GM23338 (cell line): ENCODE measurements at regions not wholly inside any gene's neighbourhood (a gene's known extent, or its start where the extent isn't known, plus 50 kb on each side); places are given as distances from the start of the nearest gene placed in this dataset.

Experiments
- ATAC-seq: fragments of 200-7000 bp; cut with Tn5 transposase; 3 replicates; pipeline ENCODE4 v1.9.1; 2020
- DNase-seq: peaks from one replicate; pipeline ENCODE4 v3.0.0-alpha.2; 2015; ENCODE audit warnings: low spot score
- H2AFZ ChIP-seq: fragments of 200-600 bp; sonication (generic); 2 replicates; pipeline ENCODE4 v1.8.0; 2016; ENCODE audit warnings: antibody characterized with exemption, mild to moderate bottlenecking, moderate library complexity
- H3F3A ChIP-seq: fragments of 200-600 bp; sonication (generic); replicated peaks from 2 replicates; pipeline ENCODE4 v1.8.0; 2017; ENCODE audit warnings: antibody characterized with exemption, mixed run types, low read depth
- H3K27ac ChIP-seq: fragments of 200-600 bp; sonication (generic); 2 replicates; pipeline ENCODE4 v1.6.1; 2016; ENCODE audit warnings: low read depth
- H3K27me3 ChIP-seq: fragments of 200-600 bp; sonication (generic); 2 replicates; pipeline ENCODE4 v1.8.0; 2016; ENCODE audit warnings: mild to moderate bottlenecking, mixed run types, moderate library complexity; ENCODE audit not compliant: insufficient read depth
- H3K36me3 ChIP-seq: fragments of 200-600 bp; sonication (generic); 2 replicates; pipeline ENCODE4 v1.8.0; 2016; ENCODE audit warnings: mild to moderate bottlenecking; ENCODE audit not compliant: insufficient read depth
- H3K4me1 ChIP-seq: fragments of 200-600 bp; sonication (generic); 2 replicates; pipeline ENCODE4 v1.8.0; 2016; ENCODE audit warnings: mild to moderate bottlenecking, moderate library complexity; ENCODE audit not compliant: insufficient read depth
- H3K4me2 ChIP-seq: fragments of 200-600 bp; sonication (generic); 2 replicates; pipeline ENCODE4 v1.7.1; 2017; ENCODE audit warnings: mixed run types
- H3K4me3 ChIP-seq: fragments of 200-600 bp; sonication (generic); 2 replicates; pipeline ENCODE4 v1.6.1; 2016; ENCODE audit warnings: mixed run types
- H3K79me2 ChIP-seq: fragments of 200-600 bp; sonication (generic); replicated peaks from 2 replicates; pipeline ENCODE4 v1.8.0; 2017; ENCODE audit warnings: mild to moderate bottlenecking; ENCODE audit not compliant: insufficient read depth
- H3K9me2 ChIP-seq: fragments of 200-600 bp; sonication (generic); 2 replicates; pipeline ENCODE4 v1.8.0; 2017; ENCODE audit not compliant: insufficient read depth
- H4K20me1 ChIP-seq: fragments of 200-600 bp; sonication (generic); replicated peaks from 2 replicates; pipeline ENCODE4 v1.8.0; 2017; ENCODE audit warnings: mild to moderate bottlenecking; ENCODE audit not compliant: insufficient read depth
- H3K27ac Mint-ChIP-seq: 2 replicates; pipeline ENCODE4 v1.8.0; 2020; ENCODE audit warnings: inconsistent platforms, mild to moderate bottlenecking, moderate library complexity, mixed read lengths
- H3K27me3 Mint-ChIP-seq: 3 replicates; pipeline ENCODE4 v1.8.0; 2022; ENCODE audit warnings: low read depth, mild to moderate bottlenecking, moderate library complexity, mixed read lengths, inconsistent platforms; ENCODE audit not compliant: insufficient read depth, poor library complexity
- H3K36me3 Mint-ChIP-seq: 3 replicates; pipeline ENCODE4 v1.8.0; 2021; ENCODE audit warnings: low read depth, mild to moderate bottlenecking, inconsistent platforms, moderate library complexity, mixed read lengths
- H3K4me1 Mint-ChIP-seq: 3 replicates; pipeline ENCODE4 v1.8.0; 2020; ENCODE audit warnings: mild to moderate bottlenecking, inconsistent platforms, mixed read lengths
- H3K4me3 Mint-ChIP-seq: 3 replicates; pipeline ENCODE4 v1.8.0; 2021; ENCODE audit warnings: moderate library complexity, mild to moderate bottlenecking, inconsistent platforms, mixed read lengths
- H3K9me3 Mint-ChIP-seq: 3 replicates; pipeline ENCODE4 v1.8.0; 2020; ENCODE audit warnings: moderate library complexity, mild to moderate bottlenecking, inconsistent platforms, mixed read lengths
- CREB1 ChIP-seq: fragments of 250-450 bp; sonication (Bioruptor Pico); IDR thresholded peaks from 2 replicates; pipeline ENCODE4 v1.5.0; 2020; ENCODE audit warnings: low read depth, mild to moderate bottlenecking, moderate library complexity
- CTCF ChIP-seq, 2 experiments: fragments of 200-600 bp in 1 of 2; sonication (generic) in 1 of 2; conservative IDR thresholded peaks; 2 replicates each; pipeline versions ENCODE4 v1.5.1 to v1.6.1; 2016 to 2017; ENCODE audit warnings: antibody characterized with exemption in 2 of 2, low read depth in 2 of 2, mild to moderate bottlenecking in 2 of 2, moderate library complexity in 1 of 2
- ETS1 ChIP-seq: IDR thresholded peaks from 2 replicates; pipeline ENCODE4 v1.6.1; 2016; ENCODE audit warnings: antibody characterized with exemption
- EZH2 ChIP-seq: fragments of 200-600 bp; sonication (generic); IDR thresholded peaks from one replicate; pipeline ENCODE4 v1.8.0; 2017; ENCODE audit warnings: antibody characterized with exemption, mild to moderate bottlenecking, low read depth; ENCODE audit not compliant: unreplicated experiment
- EZH2phosphoT487 ChIP-seq: fragments of 200-600 bp; sonication (generic); IDR thresholded peaks from one replicate; pipeline ENCODE4 v1.8.1; 2018; ENCODE audit warnings: antibody characterized with exemption; ENCODE audit not compliant: unreplicated experiment
- JUNB ChIP-seq: IDR thresholded peaks from one replicate; pipeline ENCODE4 v1.6.1; 2016; ENCODE audit warnings: antibody characterized with exemption; ENCODE audit not compliant: unreplicated experiment
- NANOG ChIP-seq: IDR thresholded peaks from 2 replicates; pipeline ENCODE4 v1.6.1; 2016; ENCODE audit warnings: antibody characterized with exemption, borderline replicate concordance
- POLR2AphosphoS5 ChIP-seq: IDR thresholded peaks from 2 replicates; pipeline ENCODE4 v1.6.1; 2016; ENCODE audit warnings: antibody characterized with exemption, low read depth
- REST ChIP-seq: IDR thresholded peaks from one replicate; pipeline ENCODE4 v1.6.1; 2018; ENCODE audit warnings: antibody characterized with exemption; ENCODE audit not compliant: unreplicated experiment
- STAT1 ChIP-seq: IDR thresholded peaks from one replicate; pipeline ENCODE4 v1.6.1; 2016; ENCODE audit warnings: antibody characterized with exemption; ENCODE audit not compliant: unreplicated experiment
- ZNF114 ChIP-seq: fragments of 250-450 bp; sonication (Bioruptor Pico); IDR thresholded peaks from 2 replicates; pipeline ENCODE4 v1.5.0; 2020; ENCODE audit warnings: mild to moderate bottlenecking, moderate library complexity
- ZNF331 ChIP-seq: fragments of 250-450 bp; sonication (Bioruptor Pico); IDR thresholded peaks from 2 replicates; pipeline ENCODE4 v1.5.0; 2020; ENCODE audit warnings: low read depth, mild to moderate bottlenecking, moderate library complexity
- ZNF462 ChIP-seq: fragments of 250-450 bp; sonication (Bioruptor Pico); IDR thresholded peaks from 2 replicates; pipeline ENCODE4 v1.5.0; 2020; ENCODE audit warnings: mild to moderate bottlenecking, moderate library complexity

GRCh38 chr12:87430444-87430843 is 598.8 kb downstream of the C12orf50 start:
- no peaks in the 10 kb centered on the region for H3K4me1 Mint-ChIP-seq
- Histone ChIP-seq H3K36me3 (peaks cover 10% of the 10 kb centered on the region; the same call in 1 of the 2 replicates), H3F3A (no peaks in the 10 kb centered on the region), H3K4me2 (no peak overlapping the region), H3K27me3 (no peaks in the 10 kb centered on the region), H3K4me1 (no peaks in the 10 kb centered on the region), H3K27ac (no peak overlapping the region), H3K79me2 (no peaks in the 10 kb centered on the region), H4K20me1 (no peaks in the 10 kb centered on the region), H3K9me2 (peaks cover 10% of the 10 kb centered on the region), H2AFZ (no peak overlapping the region), H3K4me3 (no peak overlapping the region)
- peaks cover 18% of the 10 kb centered on the region; the same call in 2 of the 3 replicates for H3K36me3 Mint-ChIP-seq
- H3K27ac Mint-ChIP-seq: no peak overlapping the region
- no peak for DNase-seq
- H3K4me3 Mint-ChIP-seq: no peak overlapping the region
- H3K27me3 Mint-ChIP-seq: no peaks in the 10 kb centered on the region
- TF ChIP-seq REST (no peak), EZH2phosphoT487 (no peak), STAT1 (no peak), ZNF114 (CRISPR knock-in tag) (no peak), CREB1 (CRISPR knock-in tag) (no peak), ZNF331 (no peak), ETS1 (no peak), ZNF462 (no peak), NANOG (no peak), JUNB (no peak), EZH2 (no peak), POLR2AphosphoS5 (no peak), CTCF (conservative IDR thresholded peaks at IDR 0.05; ENCODE audit: low read depth in 2 of 2) (no peak)
- ATAC-seq: no peak
- peaks cover 29% of the 10 kb centered on the region for H3K9me3 Mint-ChIP-seq
